ENCODE measurements at regions not wholly inside any gene's neighbourhood (a gene's known extent, or its start where the extent isn't known, plus 50 kb on each side); places are given as distances from the start of the nearest gene placed in this dataset.
A peak's percentile ranks its signal among the peaks of the same experiment; 100 is the strongest.

DNA sequence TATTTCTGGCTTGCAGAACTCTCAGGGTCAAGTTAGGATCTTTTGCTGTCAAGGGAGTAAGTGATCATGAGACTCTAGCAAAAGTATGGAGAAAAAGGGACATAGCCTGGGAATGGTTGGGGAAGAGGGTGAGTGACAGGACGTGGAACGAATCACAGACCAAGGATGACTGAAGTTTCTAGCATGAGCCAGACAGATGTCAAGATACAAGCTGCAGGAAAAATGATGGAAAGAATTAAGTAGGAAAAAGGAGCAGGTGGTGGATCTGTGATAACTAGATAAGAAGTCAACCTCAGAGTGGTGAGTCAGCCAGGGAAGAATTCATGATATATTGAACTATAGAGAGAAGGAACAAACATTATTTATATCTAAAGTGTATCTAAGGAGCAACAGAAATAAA is 159.8 kb upstream of the SYNDIG1 start:
- Histone ChIP-seq H3K9me3 (ENCODE audit: insufficient read depth, low read depth) (no peaks in the 10 kb centered on the region; the same call in 1 of the 2 replicates), H3F3A (ENCODE audit: insufficient read depth, low read depth) (peaks cover 15% of the 10 kb centered on the region), H3K9me2 (ENCODE audit: insufficient read depth) (no peaks in the 10 kb centered on the region), H3K27me3 (ENCODE audit: insufficient read depth, low read depth) (no peaks in the 10 kb centered on the region), H3K4me2 (peak overlapping the region; percentile 38), H2AFZ (no peak overlapping the region), H3K4me1 (replicated peaks; ENCODE audit: insufficient read depth) (peaks cover 16% of the 10 kb centered on the region), H3K27ac (no peak overlapping the region), H3K4me3 (no peak overlapping the region), H4K20me1 (ENCODE audit: insufficient read depth) (no peaks in the 10 kb centered on the region), H3K36me3 (ENCODE audit: low read depth) (no peaks in the 10 kb centered on the region), H3K79me2 (ENCODE audit: low read depth) (no peaks in the 10 kb centered on the region)
- ChIA-PET CTCF (no interaction called here), POLR2A (ENCODE audit: unreplicated experiment) (no interaction called here)
- BruUV-seq (replicated peaks) = no TSS peak
- intact Hi-C loops (cut with micrococcal nuclease; ENCODE audit: unreplicated experiment) = no loop called here
- TF ChIP-seq CTCF (conservative IDR thresholded peaks at IDR 0.05) = no peak
- no peak for TF ChIP-seq EZH2 (IDR thresholded peaks at IDR 0.05; ENCODE audit: low read depth)
- DNase-seq = peak; percentile 25 to 71

DNA sequence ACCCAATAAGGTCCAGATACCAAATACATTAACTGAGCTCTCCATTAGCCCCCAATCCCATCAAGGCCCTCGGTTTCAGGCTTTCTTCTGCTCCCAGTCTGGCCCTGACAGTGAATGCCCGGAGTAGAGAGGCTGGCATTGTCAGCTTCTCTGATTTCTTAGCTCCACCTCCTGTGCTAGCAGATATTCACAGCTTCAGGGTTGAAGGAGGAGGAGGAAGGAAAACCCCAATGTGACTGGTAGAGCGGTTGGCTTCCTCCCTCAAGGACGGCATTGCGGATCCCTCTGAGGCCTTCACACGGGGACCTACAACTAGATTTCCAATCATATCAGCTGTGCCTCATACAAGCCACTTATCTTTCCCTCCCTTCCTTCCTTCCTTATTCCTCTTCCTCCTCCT is 164.1 kb upstream of the SYNDIG1 start:
- H3K79me2 ChIP-seq (ENCODE audit: low read depth) = no peaks in the 10 kb centered on the region
- no peaks in the 10 kb centered on the region for H4K20me1 ChIP-seq (ENCODE audit: insufficient read depth)
- peaks cover 15% of the 10 kb centered on the region for H3F3A ChIP-seq (ENCODE audit: insufficient read depth, low read depth)
- H3K4me3 ChIP-seq = no peak overlapping the region
- ChIA-PET POLR2A (ENCODE audit: unreplicated experiment) (no interaction called here), CTCF (no interaction called here)
- H3K4me2 ChIP-seq = no peak overlapping the region
- TF ChIP-seq EZH2 (IDR thresholded peaks at IDR 0.05; ENCODE audit: low read depth) (no peak), CTCF (conservative IDR thresholded peaks at IDR 0.05) (no peak)
- no peak for DNase-seq
- intact Hi-C loops (cut with micrococcal nuclease; ENCODE audit: unreplicated experiment) = no loop called here
- no peaks in the 10 kb centered on the region for H3K9me2 ChIP-seq (ENCODE audit: insufficient read depth)
- peaks cover 15% of the 10 kb centered on the region for H3K4me1 ChIP-seq (replicated peaks; ENCODE audit: insufficient read depth)
- H3K27ac ChIP-seq = no peak overlapping the region
- no peaks in the 10 kb centered on the region; the same call in 1 of the 2 replicates for H3K9me3 ChIP-seq (ENCODE audit: insufficient read depth, low read depth)
- no peaks in the 10 kb centered on the region for H3K36me3 ChIP-seq (ENCODE audit: low read depth)
- H3K27me3 ChIP-seq (ENCODE audit: insufficient read depth, low read depth) = no peaks in the 10 kb centered on the region
- no peak overlapping the region for H2AFZ ChIP-seq
- no TSS peak for BruUV-seq (replicated peaks)

DNA sequence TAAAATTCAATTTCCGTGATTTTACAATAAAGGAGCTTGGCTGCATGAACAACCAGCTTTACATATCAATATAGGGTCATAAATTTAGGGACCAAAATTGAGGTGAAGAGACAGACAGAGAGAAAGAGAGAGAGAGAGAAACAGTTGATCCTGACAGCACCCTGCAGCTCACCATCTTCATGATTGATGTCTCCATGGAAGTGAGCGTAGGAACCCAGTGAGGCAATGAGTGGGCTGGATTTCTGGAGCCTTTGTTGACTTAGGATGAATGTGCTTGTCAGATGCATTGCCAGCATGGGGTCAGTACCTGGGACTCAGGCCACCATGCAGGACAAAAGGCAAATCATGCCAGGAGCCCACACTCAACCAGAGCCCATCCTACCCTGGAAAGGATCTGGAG is 165.1 kb upstream of the SYNDIG1 start:
- intact Hi-C loops (cut with micrococcal nuclease; ENCODE audit: unreplicated experiment) = no loop called here
- no peak for TF ChIP-seq CTCF (conservative IDR thresholded peaks at IDR 0.05)
- Histone ChIP-seq H4K20me1 (ENCODE audit: insufficient read depth) (no peaks in the 10 kb centered on the region), H2AFZ (no peak overlapping the region), H3K36me3 (ENCODE audit: low read depth) (no peaks in the 10 kb centered on the region), H3K27ac (no peak overlapping the region), H3K4me1 (replicated peaks; ENCODE audit: insufficient read depth) (peaks cover 5% of the 10 kb centered on the region), H3K4me3 (no peak overlapping the region), H3F3A (ENCODE audit: insufficient read depth, low read depth) (0 out of 2 replicates have a peak, but pooled peaks cover 5% of the 10 kb centered on the region), H3K4me2 (no peak overlapping the region), H3K9me2 (ENCODE audit: insufficient read depth) (no peaks in the 10 kb centered on the region), H3K27me3 (ENCODE audit: insufficient read depth, low read depth) (no peaks in the 10 kb centered on the region), H3K9me3 (ENCODE audit: insufficient read depth, low read depth) (no peaks in the 10 kb centered on the region; the same call in 1 of the 2 replicates), H3K79me2 (ENCODE audit: low read depth) (no peaks in the 10 kb centered on the region)
- POLR2A ChIA-PET (ENCODE audit: unreplicated experiment) = no interaction called here
- no peak for DNase-seq
- no TSS peak for BruUV-seq (replicated peaks)
- CTCF ChIA-PET = no interaction called here
